NCI-H526 (cell line): ENCODE measurements at regions not wholly inside any gene's neighbourhood (a gene's known extent, or its start where the extent isn't known, plus 50 kb on each side); places are given as distances from the start of the nearest gene placed in this dataset.

ENCODE experiments used
- DNase-seq, 2 experiments: peaks; one replicate each; lab custom pipeline; 2025; lab: John Stamatoyannopoulos, UW

GRCh38 chr5:31048282-31049270 is 144.9 kb upstream of the CDH6 start:
- no peak for DNase-seq

DNA sequence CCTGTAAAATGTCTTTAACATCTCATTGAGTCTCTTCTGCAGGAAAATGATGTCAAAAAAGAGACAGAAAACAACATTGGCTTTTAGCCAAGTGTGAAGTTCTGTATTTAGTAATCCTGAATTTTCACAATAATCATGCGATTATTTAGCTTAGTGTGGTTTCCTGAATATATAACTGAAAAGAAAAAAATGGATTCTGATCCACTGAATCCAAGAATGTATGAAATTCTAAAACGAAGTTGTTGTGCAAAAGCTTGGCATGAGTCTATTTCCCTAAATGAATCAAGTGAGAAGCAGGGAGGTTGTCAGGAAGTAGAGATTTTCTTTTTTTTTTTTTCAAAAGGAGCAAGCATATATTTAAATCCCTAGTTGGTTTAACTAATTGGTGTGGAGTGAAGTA is 145.9 kb upstream of the CDH6 start:
- DNase-seq, result no peak

DNA sequence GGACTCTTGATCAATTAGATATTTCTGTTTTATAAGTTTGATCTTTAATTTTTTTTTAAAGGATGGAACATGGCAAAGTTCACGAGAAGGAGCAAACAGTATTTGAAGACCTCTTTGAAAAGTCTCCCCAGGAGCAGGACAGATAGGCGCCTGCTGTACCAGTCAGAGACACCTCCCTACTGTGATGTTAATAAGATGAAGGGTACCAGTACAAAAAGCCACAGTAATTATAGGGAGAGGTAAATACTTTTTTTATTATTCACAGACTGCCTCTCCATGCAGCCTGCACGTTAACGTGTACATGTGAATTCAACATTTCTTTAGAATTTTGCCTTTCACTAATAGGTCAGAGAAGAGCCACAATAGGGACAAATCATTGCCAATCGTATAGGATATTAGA is 146.5 kb upstream of the CDH6 start:
- DNase-seq, result no peak

- no peak for DNase-seq
Observed at GRCh38 chr5:31036411-31036810, 157.1 kb upstream of the CDH6 start.

- no peak for DNase-seq
Observed at GRCh38 chr5:31033295-31033694, 160.2 kb upstream of the CDH6 start.

DNA sequence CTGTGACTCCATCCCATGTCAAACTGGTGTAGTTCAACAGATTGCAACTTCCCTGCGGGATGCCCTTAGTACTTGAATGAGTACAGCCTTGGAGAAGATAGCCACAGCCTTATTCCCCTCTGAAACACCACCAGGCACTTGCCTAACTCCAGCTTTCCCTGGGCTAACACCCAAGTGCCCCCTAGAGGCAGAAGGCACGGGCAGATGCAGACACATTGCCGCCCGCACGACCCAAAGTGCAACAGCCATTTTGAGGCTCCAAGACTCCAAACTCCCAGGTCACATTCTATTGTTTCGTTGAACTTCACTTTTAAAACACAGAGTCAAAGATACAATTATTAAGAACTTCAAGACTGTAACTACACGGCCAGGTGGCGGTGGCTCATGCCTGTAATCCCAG is 163.6 kb upstream of the CDH6 start:
- peak in 1 of 2 experiments; percentile 35 for DNase-seq

- DNase-seq, result peak in 1 of 2 experiments; percentile 14
Observed at GRCh38 chr5:31027721-31028120, 165.8 kb upstream of the CDH6 start.

DNA sequence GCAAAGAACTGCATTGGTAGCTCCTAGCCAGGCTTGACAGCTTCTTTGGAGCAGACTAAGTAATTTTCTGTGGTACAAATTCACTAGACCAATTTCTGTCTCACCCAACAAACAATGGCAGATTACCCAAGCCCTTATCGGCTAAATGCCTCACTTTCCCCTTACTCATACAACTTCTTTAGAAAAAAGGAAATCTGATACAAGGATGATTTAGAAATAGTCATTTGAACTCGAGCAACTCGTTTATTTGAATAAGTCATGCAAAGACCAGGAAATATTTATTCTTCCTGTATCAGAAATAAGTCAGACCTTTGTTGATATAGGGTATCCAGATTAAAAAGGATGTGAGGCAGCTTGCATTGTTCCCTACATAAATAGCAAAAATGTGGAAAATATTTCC is 170.4 kb upstream of the CDH6 start:
- no peak for DNase-seq

- no peak for DNase-seq
Observed at GRCh38 chr5:31021181-31021624, 172.3 kb upstream of the CDH6 start.

- no peak for DNase-seq
Observed at GRCh38 chr5:31008231-31008630, 185.3 kb upstream of the CDH6 start.

DNA sequence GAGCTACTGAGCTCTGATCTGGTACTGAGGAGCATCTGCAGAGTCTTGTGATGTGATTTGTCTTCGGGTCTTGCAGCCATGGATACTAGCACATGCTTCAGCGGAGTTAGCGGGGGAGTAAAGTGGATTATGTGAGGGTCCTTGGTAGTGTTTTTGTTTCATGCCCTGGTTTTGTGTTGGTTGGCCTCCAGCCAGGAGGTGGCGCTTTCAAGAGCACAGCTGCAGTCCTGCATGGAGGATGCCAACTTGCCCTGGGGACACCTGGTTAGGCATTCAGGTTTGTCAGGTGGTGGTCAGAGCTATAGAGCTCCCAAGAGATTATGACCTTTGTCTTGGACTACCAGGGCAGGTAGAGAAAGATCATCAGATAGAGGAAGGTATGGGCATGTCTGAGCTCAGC is 185.8 kb upstream of the CDH6 start:
- no peak for DNase-seq

GRCh38 chr5:31000287-31000686 is 193.2 kb upstream of the CDH6 start:
- DNase-seq, result no peak

- no peak for DNase-seq
Observed at GRCh38 chr5:30997681-30998080, 195.8 kb upstream of the CDH6 start.

- DNase-seq, result peak in 1 of 2 experiments; percentile 14
Observed at GRCh38 chr5:30994902-30995301, 198.6 kb upstream of the CDH6 start.

DNA sequence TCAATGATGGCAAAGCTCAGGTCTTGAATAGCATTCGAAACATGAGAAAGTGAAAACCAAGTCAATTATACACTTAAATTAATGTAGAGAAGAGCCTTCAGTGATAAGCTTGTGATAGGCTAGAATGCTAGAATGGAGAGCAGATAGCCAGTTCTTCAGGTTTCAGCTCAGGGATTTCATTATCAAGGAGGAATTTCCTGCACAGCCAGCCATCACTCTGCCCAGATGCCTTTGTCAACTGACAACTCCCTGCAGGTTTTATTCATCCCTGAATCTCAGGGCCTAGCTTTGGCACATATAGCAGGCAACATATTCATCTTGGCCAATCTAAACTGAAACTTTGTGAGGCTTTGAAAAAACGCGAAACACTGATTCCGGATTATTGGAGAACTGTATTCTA is 199.3 kb upstream of the CDH6 start:
- DNase-seq, result no peak

DNA sequence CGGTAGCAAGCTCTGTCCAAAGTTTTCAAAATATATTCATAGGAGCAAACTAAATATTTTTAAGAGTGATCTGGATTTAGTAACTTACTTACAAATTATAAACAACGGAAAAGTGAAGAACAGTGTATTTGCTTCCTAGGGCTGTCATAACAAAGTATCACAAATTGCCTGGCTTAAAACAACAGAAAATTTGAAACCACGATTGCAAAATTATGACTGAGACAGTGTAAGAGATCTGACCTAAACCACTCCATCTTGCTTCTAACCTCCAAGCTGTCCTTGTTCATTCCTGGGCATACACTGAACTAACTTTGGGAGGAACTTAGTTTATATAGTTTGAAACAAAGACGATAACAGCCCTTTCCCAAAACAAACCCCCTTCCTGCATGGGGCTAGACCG is 202.0 kb upstream of the CDH6 start:
- no peak for DNase-seq

DNA sequence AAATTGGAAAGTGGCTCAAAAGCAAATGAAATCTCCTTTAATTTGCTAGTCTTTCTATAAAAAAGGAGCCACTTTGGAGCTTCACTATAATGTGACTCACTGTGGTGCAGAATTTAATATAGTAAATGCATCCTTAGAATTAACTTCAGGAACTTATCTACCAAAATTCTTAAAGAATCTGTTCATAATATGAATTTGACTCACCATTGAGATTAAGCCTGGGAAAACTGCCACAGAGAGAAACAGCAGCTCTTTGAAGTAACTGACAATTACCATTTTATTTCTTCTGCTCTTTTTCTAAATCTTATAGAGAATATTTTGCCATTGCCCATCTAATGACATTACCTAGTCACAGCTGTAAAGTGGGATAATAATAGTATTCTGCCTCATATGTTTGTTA is 211.9 kb upstream of the CDH6 start:
- DNase-seq, result no peak

GRCh38 chr5:30968971-30969370 is 224.5 kb upstream of the CDH6 start:
- DNase-seq, result no peak

GRCh38 chr5:30960036-30960435 is 233.4 kb upstream of the CDH6 start:
- DNase-seq, result no peak

DNA sequence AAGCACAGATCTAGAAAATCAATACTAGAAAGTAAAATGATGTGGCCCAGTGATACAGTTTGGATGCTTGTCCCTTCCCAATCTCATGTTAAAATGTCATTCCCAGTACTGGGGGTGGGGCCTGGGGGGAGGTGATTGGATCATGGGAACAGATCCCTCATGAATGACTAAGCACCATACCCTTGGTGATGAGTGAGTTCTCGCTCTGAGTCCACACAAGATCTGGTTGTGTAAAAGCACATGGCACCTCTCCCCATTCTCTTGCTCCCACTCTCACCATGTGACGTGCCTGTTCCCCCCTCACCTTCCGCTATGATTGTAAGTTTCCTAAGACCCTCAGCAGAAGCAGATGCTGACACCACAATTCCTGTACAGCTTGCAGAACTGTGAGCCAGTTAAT is 234.2 kb upstream of the CDH6 start:
- DNase-seq, result no peak

GRCh38 chr5:30957591-30957990 is 235.9 kb upstream of the CDH6 start:
- no peak for DNase-seq

DNA sequence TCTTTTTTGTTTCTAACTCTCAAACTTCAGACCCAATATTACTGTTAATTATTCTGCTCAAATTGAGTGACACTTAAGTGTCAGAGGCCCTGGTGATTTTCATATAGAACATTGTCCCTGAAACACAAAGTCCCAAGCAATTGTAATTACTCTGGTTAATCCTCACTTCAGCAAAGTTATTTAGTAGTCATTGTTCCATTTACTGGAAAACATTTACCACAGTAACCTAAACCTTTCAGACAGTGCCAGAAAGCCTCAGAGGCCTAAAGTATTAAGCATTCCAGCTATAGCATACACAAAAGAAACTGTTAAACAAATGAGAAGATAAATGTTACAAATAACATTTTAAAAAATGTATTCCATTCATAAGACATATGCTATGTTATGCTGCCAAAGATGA is 237.2 kb upstream of the CDH6 start:
- no peak for DNase-seq

GRCh38 chr5:30937070-30937469 is 256.4 kb upstream of the CDH6 start:
- no peak for DNase-seq

- no peak for DNase-seq
Observed at GRCh38 chr5:30933599-30933998, 259.9 kb upstream of the CDH6 start.
